SU-DHL-6 (cell line): ENCODE measurements at regions not wholly inside any gene's neighbourhood (a gene's known extent, or its start where the extent isn't known, plus 50 kb on each side); places are given as distances from the start of the nearest gene placed in this dataset.

ENCODE experiments used
- CTCF ChIP-seq: fragments of 200-600 bp; sonication (generic); IDR thresholded peaks from one replicate; pipeline ENCODE4 v1.5.1; 2017; ENCODE audit warnings: antibody characterized with exemption, mild to moderate bottlenecking, low read length, moderate library complexity; ENCODE audit not compliant: insufficient read depth, poor library complexity, severe bottlenecking
- EZH2phosphoT487 ChIP-seq: fragments of 200-600 bp; sonication (generic), shearing (Covaris generic); conservative IDR thresholded peaks from 2 replicates; pipeline ENCODE4 v1.6.1; 2018; ENCODE audit warnings: mild to moderate bottlenecking, antibody characterized with exemption, low read length, moderate library complexity, mixed read lengths

GRCh38 chr3:167936019-167936418, 159.7 kb downstream of the GOLIM4 start:
- no peak for TF ChIP-seq CTCF
- TF ChIP-seq EZH2phosphoT487, result no peak
